ENCODE measurements at regions not wholly inside any gene's neighbourhood (a gene's known extent, or its start where the extent isn't known, plus 50 kb on each side); places are given as distances from the start of the nearest gene placed in this dataset.

- no peaks in the 10 kb centered on the region for H3K27me3 ChIP-seq (ENCODE audit: insufficient read depth)
- H3K4me1 ChIP-seq (ENCODE audit: insufficient read depth), result no peaks in the 10 kb centered on the region
- no peak overlapping the region for H2AFZ ChIP-seq
- H3K27me3 Mint-ChIP-seq (ENCODE audit: insufficient read depth, low read depth, poor library complexity), result no peaks in the 10 kb centered on the region
- no peaks in the 10 kb centered on the region for H3K9me2 ChIP-seq (ENCODE audit: insufficient read depth)
- no peak overlapping the region for H3K4me3 Mint-ChIP-seq
- no peaks in the 10 kb centered on the region for H3K9me3 Mint-ChIP-seq
- H3K27ac Mint-ChIP-seq, result no peak overlapping the region
- no peaks in the 10 kb centered on the region for H3K79me2 ChIP-seq (replicated peaks; ENCODE audit: insufficient read depth)
- H3K4me1 Mint-ChIP-seq, result peaks cover 2% of the 10 kb centered on the region; the same call in 2 of the 3 replicates
- no peaks in the 10 kb centered on the region for H3K36me3 ChIP-seq (ENCODE audit: insufficient read depth)
- H4K20me1 ChIP-seq (replicated peaks; ENCODE audit: insufficient read depth), result no peaks in the 10 kb centered on the region
- H3K4me3 ChIP-seq, result no peak overlapping the region
- no peak for TF ChIP-seq ETS1 (IDR thresholded peaks at IDR 0.05)
- no peak for TF ChIP-seq EZH2phosphoT487 (IDR thresholded peaks at IDR 0.05; ENCODE audit: unreplicated experiment)
- no peak for TF ChIP-seq ZNF114 (CRISPR knock-in tag; IDR thresholded peaks at IDR 0.05)
- no peak overlapping the region for H3K27ac ChIP-seq (ENCODE audit: low read depth)
- no peaks in the 10 kb centered on the region for H3K36me3 Mint-ChIP-seq (ENCODE audit: low read depth)
- ATAC-seq (no peak), DNase-seq (ENCODE audit: low spot score) (no peak)
- no peak overlapping the region for H3K4me2 ChIP-seq
- H3F3A ChIP-seq (replicated peaks; ENCODE audit: low read depth), result no peaks in the 10 kb centered on the region
Measured at GRCh38 chr12:9329019-9329418, 120.8 kb upstream of the PZP start.

GRCh38 chr12:9328065-9328464 is 119.9 kb upstream of the PZP start:
- no peaks in the 10 kb centered on the region for H3K9me3 Mint-ChIP-seq
- no peaks in the 10 kb centered on the region for H3K27me3 ChIP-seq (ENCODE audit: insufficient read depth)
- H3K4me3 ChIP-seq, result no peak overlapping the region
- H3K79me2 ChIP-seq (replicated peaks; ENCODE audit: insufficient read depth), result no peaks in the 10 kb centered on the region
- H3K4me1 Mint-ChIP-seq, result peaks cover 2% of the 10 kb centered on the region; the same call in 2 of the 3 replicates
- no peaks in the 10 kb centered on the region for H3K9me2 ChIP-seq (ENCODE audit: insufficient read depth)
- H4K20me1 ChIP-seq (replicated peaks; ENCODE audit: insufficient read depth), result no peaks in the 10 kb centered on the region
- no peak overlapping the region for H3K4me2 ChIP-seq
- H2AFZ ChIP-seq, result no peak overlapping the region
- H3K36me3 ChIP-seq (ENCODE audit: insufficient read depth), result no peaks in the 10 kb centered on the region
- ATAC-seq, result no peak
- H3F3A ChIP-seq (replicated peaks; ENCODE audit: low read depth), result no peaks in the 10 kb centered on the region
- H3K4me3 Mint-ChIP-seq, result no peak overlapping the region
- H3K36me3 Mint-ChIP-seq (ENCODE audit: low read depth), result no peaks in the 10 kb centered on the region
- DNase-seq (ENCODE audit: low spot score), result no peak
- no peak overlapping the region for H3K27ac Mint-ChIP-seq
- peaks cover 5% of the 10 kb centered on the region for H3K27me3 Mint-ChIP-seq (ENCODE audit: insufficient read depth, low read depth, poor library complexity)
- H3K4me1 ChIP-seq (ENCODE audit: insufficient read depth), result no peaks in the 10 kb centered on the region
- H3K27ac ChIP-seq (ENCODE audit: low read depth), result no peak overlapping the region
- TF ChIP-seq ETS1 (IDR thresholded peaks at IDR 0.05), result no peak
- TF ChIP-seq EZH2 (IDR thresholded peaks at IDR 0.05; ENCODE audit: low read depth, unreplicated experiment), result no peak
- TF ChIP-seq CREB1 (CRISPR knock-in tag; IDR thresholded peaks at IDR 0.05; ENCODE audit: low read depth), result no peak
- TF ChIP-seq ZNF331 (CRISPR knock-in tag; IDR thresholded peaks at IDR 0.05; ENCODE audit: low read depth), result no peak
- TF ChIP-seq ZNF462 (CRISPR knock-in tag; IDR thresholded peaks at IDR 0.05), result no peak
- TF ChIP-seq REST (IDR thresholded peaks at IDR 0.05; ENCODE audit: unreplicated experiment), result no peak
- TF ChIP-seq EZH2phosphoT487 (IDR thresholded peaks at IDR 0.05; ENCODE audit: unreplicated experiment), result no peak
- TF ChIP-seq JUNB (IDR thresholded peaks at IDR 0.05; ENCODE audit: unreplicated experiment), result no peak
- no peak for TF ChIP-seq NANOG (IDR thresholded peaks at IDR 0.05; ENCODE audit: borderline replicate concordance)
- no peak for TF ChIP-seq STAT1 (IDR thresholded peaks at IDR 0.05; ENCODE audit: unreplicated experiment)

Measured in GM23338 (cell line).